Mucosa of rectum (tissue), 2 donors: ENCODE measurements at regions not wholly inside any gene's neighbourhood (a gene's known extent, or its start where the extent isn't known, plus 50 kb on each side); places are given as distances from the start of the nearest gene placed in this dataset.

Experiments
- H3K27ac ChIP-seq, 2 donors: one replicate each; pipeline ENCODE4 v1.7.0; 2013; ENCODE audit warnings: inconsistent platforms in 2 of 2, low read depth in 2 of 2, low read length in 2 of 2
- H3K27me3 ChIP-seq, 2 donors: one replicate each; pipeline ENCODE4 v1.7.0; 2013; ENCODE audit warnings: low read length in 2 of 2; ENCODE audit not compliant: control insufficient read depth in 2 of 2, insufficient read depth in 2 of 2
- H3K36me3 ChIP-seq, 2 donors: one replicate each; pipeline ENCODE4 v1.7.0; 2013; ENCODE audit warnings: low read length in 2 of 2; ENCODE audit not compliant: control insufficient read depth in 2 of 2, insufficient read depth in 2 of 2
- H3K4me1 ChIP-seq, 2 donors: one replicate each; pipeline ENCODE4 v1.7.0; 2013; ENCODE audit warnings: low read length in 2 of 2, mild to moderate bottlenecking in 1 of 2; ENCODE audit not compliant: control insufficient read depth in 2 of 2, insufficient read depth in 2 of 2
- H3K4me3 ChIP-seq, 2 donors: one replicate each; pipeline ENCODE4 v1.7.0; 2013; ENCODE audit warnings: low read length in 2 of 2
- H3K9ac ChIP-seq, 2 donors: one replicate each; pipeline ENCODE4 v1.7.0; 2013; ENCODE audit warnings: low read length in 2 of 2, low read depth in 1 of 2, mild to moderate bottlenecking in 1 of 2
- H3K9me3 ChIP-seq, 2 donors: one replicate each; pipeline ENCODE4 v1.7.0; 2013; ENCODE audit warnings: low read length in 2 of 2; ENCODE audit not compliant: control insufficient read depth in 2 of 2
- donor health status: healthy.
- donor health status: Normal muscosa, but diverticular disease.

- Histone ChIP-seq H3K27me3 (no peaks in the 10 kb centered on the region), H3K36me3 (no peaks in the 10 kb centered on the region), H3K4me3 (no peak overlapping the region), H3K9me3 (no peaks in the 10 kb centered on the region), H3K4me1 (no peaks in the 10 kb centered on the region), H3K27ac (no peak overlapping the region), H3K9ac (no peak overlapping the region)
Measured at GRCh38 chr3:191762323-191762960, 301.5 kb downstream of the PYDC2 start.

GRCh38 chr3:191768421-191768820 lies 307.5 kb downstream of the PYDC2 start:
- H3K4me3 ChIP-seq: no peak overlapping the region
- no peak overlapping the region for H3K27ac ChIP-seq
- H3K36me3 ChIP-seq: no peaks in the 10 kb centered on the region
- H3K4me1 ChIP-seq: no peaks in the 10 kb centered on the region
- no peaks in the 10 kb centered on the region for H3K9me3 ChIP-seq
- H3K27me3 ChIP-seq: no peaks in the 10 kb centered on the region
- H3K9ac ChIP-seq: no peak overlapping the region

DNA sequence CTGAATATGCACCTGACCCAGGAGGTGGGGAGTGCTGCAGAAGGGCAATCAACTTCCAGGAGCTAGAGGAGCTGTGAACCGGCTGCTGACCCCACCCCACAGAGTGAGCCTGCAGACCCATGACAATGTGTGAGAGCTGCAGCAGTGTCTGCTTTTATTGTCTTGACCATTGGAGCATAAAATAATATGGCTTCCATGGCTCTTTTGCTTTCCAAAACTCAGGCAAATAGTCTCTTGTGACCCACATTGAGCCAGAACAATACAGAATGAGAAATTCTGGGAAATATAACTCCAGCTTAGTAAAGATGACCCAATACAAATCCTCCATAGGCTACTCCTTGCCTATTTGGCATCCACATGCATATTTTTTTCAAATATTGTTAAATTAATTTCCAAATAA lies 309.6 kb downstream of the PYDC2 start:
- Histone ChIP-seq H3K36me3 (no peaks in the 10 kb centered on the region), H3K4me3 (no peak overlapping the region), H3K4me1 (no peaks in the 10 kb centered on the region), H3K27ac (no peak overlapping the region), H3K9me3 (no peaks in the 10 kb centered on the region), H3K9ac (no peak overlapping the region), H3K27me3 (no peaks in the 10 kb centered on the region)

DNA sequence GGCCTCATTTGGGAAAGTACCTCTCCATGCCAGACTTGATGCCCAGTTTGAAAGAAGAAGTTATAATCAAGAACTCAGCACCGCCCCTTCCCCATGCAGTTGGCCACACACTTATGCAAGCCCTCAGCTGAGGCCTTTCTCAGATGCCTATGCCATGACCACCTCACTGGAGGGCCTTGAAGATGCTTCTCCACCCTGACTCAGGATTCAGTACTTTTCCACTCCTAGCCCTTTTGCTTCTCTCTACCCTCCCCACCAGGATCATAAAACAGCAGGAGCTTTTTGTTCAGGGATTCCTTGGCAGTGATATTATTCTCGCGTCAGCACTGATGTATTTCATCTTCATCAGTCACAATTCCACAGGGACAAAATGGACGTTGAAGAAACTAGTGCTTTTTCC lies 313.5 kb downstream of the PYDC2 start:
- Histone ChIP-seq H3K4me3 (no peak overlapping the region), H3K9ac (no peak overlapping the region), H3K27me3 (no peaks in the 10 kb centered on the region), H3K9me3 (no peaks in the 10 kb centered on the region), H3K27ac (no peak overlapping the region), H3K36me3 (no peaks in the 10 kb centered on the region), H3K4me1 (no peaks in the 10 kb centered on the region)

DNA sequence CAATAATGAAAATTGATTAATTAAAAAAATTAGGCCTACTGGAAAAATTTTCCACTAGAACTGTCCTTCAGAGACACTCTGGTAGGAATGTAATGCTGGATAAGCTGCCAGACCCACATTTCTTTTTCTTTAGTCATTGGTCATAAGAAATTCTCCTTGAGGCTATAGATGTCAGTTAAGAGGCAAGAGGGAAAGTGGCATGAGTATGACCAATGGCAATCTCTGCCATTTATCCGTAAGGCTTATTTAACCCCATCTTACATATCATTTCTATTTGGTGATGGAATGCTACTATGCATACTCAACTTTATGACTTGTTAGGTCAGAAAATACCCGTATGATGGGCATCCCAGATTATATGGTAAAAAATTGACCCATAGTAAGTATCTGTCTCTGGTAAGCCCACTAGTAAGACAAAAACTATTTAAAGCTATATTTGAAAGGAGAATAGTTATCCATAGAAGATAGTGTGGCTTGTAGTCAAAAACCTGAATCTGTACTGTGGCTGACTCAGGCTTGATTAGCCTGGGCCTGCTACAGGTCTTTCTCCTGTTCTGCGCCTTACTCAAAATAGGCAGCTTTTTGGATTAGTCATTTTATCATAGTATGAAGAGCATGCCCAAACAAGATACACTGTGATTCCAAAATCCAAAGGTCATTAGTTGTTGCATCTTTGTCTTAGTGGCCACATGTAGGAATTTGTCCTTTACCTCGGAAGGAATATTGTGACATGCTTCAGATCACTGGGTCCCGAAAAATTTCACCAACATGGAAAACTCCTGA lies 314.7 kb downstream of the PYDC2 start:
- Histone ChIP-seq H3K4me1 (no peaks in the 10 kb centered on the region), H3K9ac (no peak overlapping the region), H3K9me3 (no peaks in the 10 kb centered on the region), H3K27ac (no peak overlapping the region), H3K4me3 (no peak overlapping the region), H3K36me3 (no peaks in the 10 kb centered on the region), H3K27me3 (no peaks in the 10 kb centered on the region)

- no peak overlapping the region for H3K4me3 ChIP-seq
- no peaks in the 10 kb centered on the region for H3K9me3 ChIP-seq
- no peaks in the 10 kb centered on the region for H3K36me3 ChIP-seq
- no peaks in the 10 kb centered on the region for H3K4me1 ChIP-seq
- no peak overlapping the region for H3K9ac ChIP-seq
- no peaks in the 10 kb centered on the region for H3K27me3 ChIP-seq
- no peak overlapping the region for H3K27ac ChIP-seq
Measured at GRCh38 chr3:191781044-191781443, 320.1 kb downstream of the PYDC2 start.

GRCh38 chr3:191783024-191783423 lies 322.1 kb downstream of the PYDC2 start:
- Histone ChIP-seq H3K27me3 (no peaks in the 10 kb centered on the region), H3K27ac (no peak overlapping the region), H3K36me3 (no peaks in the 10 kb centered on the region), H3K4me1 (no peaks in the 10 kb centered on the region), H3K9me3 (no peaks in the 10 kb centered on the region), H3K9ac (no peak overlapping the region), H3K4me3 (no peak overlapping the region)

DNA sequence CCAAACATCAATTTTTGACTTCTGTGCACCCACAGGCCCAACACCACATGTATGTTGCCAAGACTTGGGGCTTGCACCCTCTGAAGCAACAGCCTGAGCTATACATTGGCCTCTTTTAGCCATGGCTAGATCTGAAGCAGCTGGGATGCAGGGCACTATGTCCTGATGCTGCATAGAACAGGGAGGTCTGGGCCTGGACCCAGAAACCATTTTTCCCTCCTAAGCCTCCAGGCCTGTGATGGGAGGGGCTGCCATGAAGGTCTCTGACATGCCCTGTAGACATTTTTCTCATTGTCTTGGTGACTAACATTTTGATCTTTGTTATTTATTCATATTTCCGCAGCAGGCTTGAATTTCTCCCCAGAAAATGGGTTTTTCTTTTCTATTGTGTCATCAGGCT lies 330.0 kb downstream of the PYDC2 start:
- Histone ChIP-seq H3K9me3 (no peaks in the 10 kb centered on the region), H3K27ac (no peak overlapping the region), H3K4me1 (no peaks in the 10 kb centered on the region), H3K27me3 (no peaks in the 10 kb centered on the region), H3K36me3 (no peaks in the 10 kb centered on the region), H3K4me3 (no peak overlapping the region), H3K9ac (no peak overlapping the region)

- Histone ChIP-seq H3K27me3 (no peaks in the 10 kb centered on the region), H3K9me3 (no peaks in the 10 kb centered on the region), H3K36me3 (no peaks in the 10 kb centered on the region), H3K4me3 (no peak overlapping the region), H3K27ac (no peak overlapping the region), H3K4me1 (no peaks in the 10 kb centered on the region), H3K9ac (no peak overlapping the region)
Measured at GRCh38 chr3:191792580-191792979, 331.6 kb downstream of the PYDC2 start.

DNA sequence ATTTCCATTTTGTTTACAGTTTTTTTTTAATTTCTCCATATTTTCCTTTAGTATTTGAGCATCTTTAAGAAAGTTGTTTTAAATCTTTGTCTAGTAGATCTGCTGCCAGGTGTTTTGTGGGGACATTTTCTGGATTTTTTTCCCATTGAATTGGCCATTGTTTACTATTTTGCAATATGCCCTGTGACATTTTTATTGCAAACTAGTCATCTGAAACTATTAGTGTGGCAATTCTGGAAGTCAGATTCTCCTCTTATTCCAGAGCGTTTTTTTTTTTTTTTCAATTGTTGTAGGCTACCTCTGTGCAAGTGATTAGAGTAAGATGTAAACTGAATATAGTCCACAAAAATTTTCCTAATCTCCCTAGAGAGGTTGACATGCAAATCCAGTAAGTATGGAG lies 334.2 kb downstream of the PYDC2 start:
- Histone ChIP-seq H3K4me3 (no peak overlapping the region), H3K36me3 (no peaks in the 10 kb centered on the region), H3K27me3 (no peaks in the 10 kb centered on the region), H3K9ac (no peak overlapping the region), H3K4me1 (no peaks in the 10 kb centered on the region), H3K9me3 (no peaks in the 10 kb centered on the region), H3K27ac (no peak overlapping the region)
